Stimulated activated CD8-positive, alpha-beta memory T cell treated with anti-CD3 and anti-CD28 coated beads, Interleukin-12 subunit alpha, Interleukin-12 subunit beta, amount 100 ng/mL, for 1 hour (primary cell): ENCODE measurements at regions not wholly inside any gene's neighbourhood (a gene's known extent, or its start where the extent isn't known, plus 50 kb on each side); places are given as distances from the start of the nearest gene placed in this dataset.

Experiments
- DNase-seq: peaks from one replicate; pipeline ENCODE4 v3.0.0-alpha.2; 2020; ENCODE audit warnings: low read depth

GRCh38 chr2:144156736-144157640, 362.9 kb downstream of the ZEB2 start:
- DNase-seq = no peak

- no peak for DNase-seq
Measured at GRCh38 chr2:144154205-144154604, 365.7 kb downstream of the ZEB2 start.

GRCh38 chr2:144152817-144153271, 367.1 kb downstream of the ZEB2 start:
- DNase-seq = no peak

GRCh38 chr2:144151851-144152250, 368.1 kb downstream of the ZEB2 start:
- DNase-seq = no peak

GRCh38 chr2:144151405-144151804, 368.5 kb downstream of the ZEB2 start:
- DNase-seq = no peak

- DNase-seq = no peak
Measured at GRCh38 chr2:144147356-144147755, 372.6 kb downstream of the ZEB2 start.

GRCh38 chr2:144146876-144147275, 373.0 kb downstream of the ZEB2 start:
- no peak for DNase-seq

- DNase-seq = no peak
Measured at GRCh38 chr2:144146076-144146475, 373.8 kb downstream of the ZEB2 start.

- DNase-seq = no peak
Measured at GRCh38 chr2:144143294-144144151, 376.4 kb downstream of the ZEB2 start.

GRCh38 chr2:144140891-144141290, 379.0 kb downstream of the ZEB2 start:
- no peak for DNase-seq

- no peak for DNase-seq
Measured at GRCh38 chr2:144137705-144138428, 382.1 kb downstream of the ZEB2 start.

- DNase-seq = no peak
Measured at GRCh38 chr2:144137272-144137671, 382.6 kb downstream of the ZEB2 start.

- DNase-seq = no peak
Measured at GRCh38 chr2:144136297-144137010, 383.5 kb downstream of the ZEB2 start.

- no peak for DNase-seq
Measured at GRCh38 chr2:144133936-144134665, 385.8 kb downstream of the ZEB2 start.

- DNase-seq = no peak
Measured at GRCh38 chr2:144132357-144132756, 387.6 kb downstream of the ZEB2 start.

- no peak for DNase-seq
Measured at GRCh38 chr2:144131042-144131441, 388.9 kb downstream of the ZEB2 start.

GRCh38 chr2:144130551-144130950, 389.4 kb downstream of the ZEB2 start:
- no peak for DNase-seq

- DNase-seq = no peak
Measured at GRCh38 chr2:144128130-144128746, 391.7 kb downstream of the ZEB2 start.

- no peak for DNase-seq
Measured at GRCh38 chr2:144127693-144128092, 392.2 kb downstream of the ZEB2 start.

GRCh38 chr2:144126302-144126701, 393.6 kb downstream of the ZEB2 start:
- no peak for DNase-seq
